GM18526 (cell line): ENCODE measurements at regions not wholly inside any gene's neighbourhood (a gene's known extent, or its start where the extent isn't known, plus 50 kb on each side); places are given as distances from the start of the nearest gene placed in this dataset.

Experiments
- POLR2A ChIP-seq: IDR thresholded peaks from 3 replicates; pipeline ENCODE4 v1.6.1; 2011; ENCODE audit not compliant: insufficient read length; ENCODE audit errors: extremely low read depth

DNA sequence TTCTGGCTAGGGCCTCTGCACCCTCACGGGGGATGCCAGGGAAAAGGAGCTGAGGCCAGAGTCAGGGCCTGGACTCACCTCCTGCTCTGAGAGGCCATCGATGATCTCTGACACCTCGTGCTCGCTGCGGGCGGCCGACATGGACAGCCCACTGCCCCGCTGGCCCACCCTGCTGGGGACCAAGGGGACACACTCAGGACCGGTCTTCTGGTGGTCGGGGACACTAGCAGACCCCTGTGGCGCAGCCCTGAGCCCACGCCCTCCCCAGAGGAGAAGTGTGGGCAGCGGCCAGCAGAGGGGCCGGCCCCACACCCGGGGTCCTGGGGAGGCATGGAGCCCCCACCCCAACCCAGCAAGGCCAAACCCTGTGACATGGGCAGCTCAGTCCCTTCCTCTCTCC, 134.6 kb downstream of the RFLNA start:
- no peak for TF ChIP-seq POLR2A

DNA sequence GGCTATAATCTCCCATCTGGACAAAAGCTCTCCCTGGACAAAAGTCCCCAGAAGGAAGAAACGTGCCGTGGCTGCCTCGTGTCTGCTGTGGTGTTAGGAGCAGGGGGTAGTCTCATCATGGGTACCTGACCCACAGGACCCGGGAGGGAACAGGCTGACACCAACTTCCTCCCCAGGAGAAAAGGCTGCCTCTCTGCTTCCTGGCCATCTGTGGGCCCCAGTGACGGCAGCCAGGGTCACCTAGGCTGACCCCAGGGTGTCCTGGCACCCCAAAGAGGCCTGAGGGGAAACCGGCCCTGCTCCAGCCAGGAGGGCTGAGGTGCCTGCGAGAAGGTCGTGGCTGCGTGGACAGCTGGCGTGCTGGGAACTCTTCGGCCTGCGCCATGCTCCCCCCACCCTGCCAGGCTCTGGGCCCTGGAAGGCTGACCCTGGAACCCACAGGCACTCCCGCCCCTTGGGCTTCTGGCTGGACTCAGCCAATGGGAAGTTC, 133.9 kb downstream of the RFLNA start:
- no peak for TF ChIP-seq POLR2A

DNA sequence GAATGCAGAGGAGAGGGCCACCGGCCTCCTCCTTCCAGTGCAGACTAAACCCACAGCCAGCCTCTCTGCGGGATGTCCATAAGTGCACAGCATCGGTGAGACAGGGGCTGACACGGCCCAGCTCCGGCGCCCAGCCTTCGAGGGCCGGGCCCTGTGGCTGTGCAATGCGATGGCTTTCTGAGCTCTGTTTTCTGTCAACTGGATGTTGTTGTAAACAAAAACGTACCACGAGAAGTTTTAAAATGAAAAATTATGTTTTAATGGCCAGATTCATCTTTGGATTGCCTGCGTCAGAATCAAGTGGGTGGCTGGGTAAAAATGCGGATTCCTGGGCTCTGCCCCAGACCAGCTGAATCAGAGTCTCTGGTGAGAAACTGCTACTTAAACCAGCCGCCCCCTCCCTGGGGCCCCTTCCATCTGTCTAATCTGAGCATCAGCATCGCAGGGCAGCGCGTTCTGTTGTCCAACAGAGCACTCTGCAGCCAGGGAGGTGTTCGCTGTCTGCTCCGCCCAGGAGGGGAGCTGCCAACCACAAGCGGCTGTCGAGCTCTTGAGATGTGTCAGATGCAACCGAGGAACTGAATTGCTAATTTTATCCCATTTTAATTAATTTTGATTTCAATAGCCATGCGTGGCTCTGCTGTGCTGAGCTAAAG, 133.4 kb downstream of the RFLNA start:
- TF ChIP-seq POLR2A: no peak

DNA sequence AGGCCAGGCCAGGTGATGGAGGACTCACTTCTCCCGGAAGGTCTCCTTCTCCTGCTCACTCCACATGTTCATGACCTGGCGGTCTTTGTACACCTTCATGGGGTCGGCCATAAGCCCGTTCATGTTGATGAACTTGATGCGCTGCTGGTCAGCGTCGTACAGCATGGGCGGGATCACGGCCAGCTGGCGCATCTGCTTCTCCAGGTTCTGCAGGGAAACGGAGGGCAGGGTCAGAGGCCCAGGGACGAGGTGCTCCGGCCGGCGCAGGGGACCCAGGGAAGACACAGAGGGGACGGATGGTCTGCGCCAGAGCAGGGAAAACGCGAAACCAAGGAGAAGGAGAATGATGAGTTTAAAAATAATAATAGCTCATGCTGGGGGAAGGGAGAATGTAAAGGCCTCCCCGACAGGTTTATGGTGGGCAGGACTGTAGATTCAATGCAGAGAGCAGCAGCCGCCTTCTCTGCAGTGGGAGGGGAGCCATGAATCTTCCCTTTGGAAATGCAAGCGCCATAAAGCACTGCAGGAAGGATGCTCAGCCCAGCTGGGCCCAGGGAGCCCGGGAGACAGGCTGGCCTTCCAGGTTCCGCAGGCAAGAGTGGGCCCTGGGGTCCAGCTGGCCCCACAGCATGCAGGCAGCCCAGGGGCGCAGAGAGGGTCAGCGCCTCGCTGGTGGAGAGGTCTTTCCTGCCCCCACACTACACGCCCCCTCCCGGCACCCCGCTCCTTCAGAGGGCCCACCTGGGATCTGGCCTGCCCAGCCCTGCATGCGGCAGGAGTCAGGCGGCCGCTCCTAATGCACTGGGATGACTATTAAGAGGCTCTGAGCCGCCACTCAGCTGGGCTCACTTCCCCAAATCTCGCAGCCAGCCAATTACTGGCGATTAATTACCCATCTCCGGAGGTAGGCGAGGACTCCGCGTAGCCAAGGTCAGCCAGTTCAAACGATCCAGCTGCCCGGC, 132.0 kb downstream of the RFLNA start:
- no peak for TF ChIP-seq POLR2A

DNA sequence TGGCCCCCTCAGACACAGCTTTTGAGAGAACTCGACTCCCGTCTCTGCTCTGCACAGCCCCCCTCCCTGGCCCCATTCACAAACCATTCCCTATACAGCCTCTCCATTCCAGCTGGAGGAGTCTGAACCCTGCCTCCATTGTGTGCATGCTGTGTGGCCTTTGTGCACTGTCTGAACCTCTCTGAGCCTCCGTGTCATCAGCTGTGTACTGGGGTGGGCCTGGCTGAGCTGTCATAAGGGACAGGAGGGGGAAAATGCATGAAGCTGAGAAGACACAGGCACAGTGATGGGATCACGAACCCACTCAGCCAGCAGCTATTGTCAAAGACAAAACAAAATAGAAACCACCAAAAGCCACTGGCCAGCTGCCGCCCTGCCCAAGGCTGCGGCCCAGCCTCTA, 130.8 kb downstream of the RFLNA start:
- no peak for TF ChIP-seq POLR2A

DNA sequence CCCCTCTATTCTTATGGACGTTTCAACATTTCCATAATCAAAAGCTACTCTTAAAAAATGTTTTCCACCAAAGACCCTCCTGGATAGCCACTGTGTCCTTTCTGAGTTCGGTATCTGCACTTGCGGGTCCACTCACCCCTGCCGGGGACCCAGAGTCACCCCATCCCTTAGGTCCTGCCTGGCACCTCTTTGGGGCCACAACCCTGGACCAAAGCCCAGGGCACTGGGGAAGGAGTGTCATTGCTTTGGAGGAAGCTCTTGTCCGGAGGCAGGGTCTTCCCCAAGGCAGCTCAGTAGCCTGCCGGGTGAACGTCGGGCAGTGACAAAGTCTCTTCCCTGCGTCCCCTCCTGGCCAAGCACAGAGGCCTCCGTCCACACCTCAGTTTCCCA, 129.6 kb downstream of the RFLNA start:
- no peak for TF ChIP-seq POLR2A

DNA sequence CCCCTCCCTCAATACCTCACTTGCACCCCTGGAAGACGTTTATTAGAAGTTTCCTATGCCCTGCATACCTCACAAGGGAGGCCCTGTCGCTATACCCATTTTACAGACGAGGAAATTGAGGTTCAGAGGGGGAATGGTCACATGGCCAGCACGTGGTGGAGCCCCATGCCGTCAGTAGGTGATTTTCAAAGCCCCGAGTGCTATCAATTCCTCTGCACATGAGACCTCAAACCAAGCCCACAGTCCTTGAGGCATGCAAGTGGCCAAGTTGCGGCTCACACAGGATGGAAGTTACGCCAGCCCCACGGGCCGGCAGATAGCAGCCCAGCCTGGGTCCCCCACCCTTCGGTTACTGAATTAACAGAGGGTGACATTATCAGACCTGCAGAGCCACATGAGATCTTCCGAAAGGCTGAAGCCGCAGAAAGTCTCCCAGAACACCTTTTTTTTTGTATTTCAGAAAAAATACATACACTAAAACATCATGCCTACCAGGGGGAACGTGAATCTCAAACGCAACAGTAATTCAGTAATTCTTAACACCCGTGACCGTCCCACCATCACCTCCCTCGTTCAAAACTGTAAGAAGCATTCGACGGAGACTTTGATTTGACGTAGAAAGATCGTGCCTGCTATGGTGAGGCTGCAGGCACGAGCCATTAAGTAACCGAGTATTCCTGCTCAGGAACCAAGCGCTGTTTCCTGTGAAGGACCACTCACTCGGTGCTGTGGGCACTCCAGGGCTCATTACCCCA, 129.0 kb downstream of the RFLNA start:
- TF ChIP-seq POLR2A: no peak

DNA sequence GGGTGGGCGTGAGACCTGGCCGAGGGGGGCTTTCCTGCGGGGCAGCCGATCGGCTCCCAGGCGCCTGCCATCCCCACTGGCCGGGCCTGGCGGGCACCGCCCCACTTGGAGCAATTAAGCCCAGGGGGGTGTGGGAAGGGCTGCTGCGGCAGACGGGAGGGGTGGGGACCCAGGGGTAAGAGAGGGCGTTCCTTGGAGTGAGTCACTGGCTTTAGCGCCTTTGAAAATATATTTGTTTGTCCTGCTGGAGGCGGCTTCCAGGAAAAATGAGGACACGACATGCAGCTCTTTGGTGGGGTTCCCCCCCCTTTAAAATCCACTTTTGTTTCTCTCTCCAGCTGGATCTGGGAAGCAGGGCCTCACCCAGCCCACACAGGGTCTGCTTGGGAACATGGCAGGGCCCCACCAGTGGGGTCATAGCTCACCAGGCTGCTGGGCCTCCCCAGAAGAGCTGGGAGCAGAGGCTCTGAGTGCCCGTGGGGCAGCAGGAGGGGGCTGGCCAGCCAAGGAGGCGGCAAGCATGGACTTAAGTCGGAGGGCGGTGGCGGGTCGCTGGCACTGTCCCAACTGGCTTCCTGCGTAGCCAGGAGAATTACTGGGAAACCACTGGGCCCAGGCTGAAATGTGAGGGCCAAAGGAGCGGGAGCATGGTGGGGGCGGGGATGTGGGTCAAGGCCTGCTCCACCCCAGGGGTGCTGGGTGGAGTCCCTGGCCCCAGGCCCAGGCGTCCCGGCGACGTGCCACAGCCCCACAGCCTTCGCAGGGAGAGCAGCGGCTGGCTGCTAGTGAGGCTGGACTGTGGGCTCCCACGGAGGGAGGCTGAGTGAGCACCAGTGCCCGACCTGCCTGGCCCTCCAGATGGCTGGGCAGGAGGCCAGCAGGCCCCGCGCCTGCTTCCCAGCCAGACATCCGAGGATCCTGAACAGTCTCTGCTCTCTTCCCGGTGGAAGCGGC, 128.0 kb downstream of the RFLNA start:
- TF ChIP-seq POLR2A: no peak

DNA sequence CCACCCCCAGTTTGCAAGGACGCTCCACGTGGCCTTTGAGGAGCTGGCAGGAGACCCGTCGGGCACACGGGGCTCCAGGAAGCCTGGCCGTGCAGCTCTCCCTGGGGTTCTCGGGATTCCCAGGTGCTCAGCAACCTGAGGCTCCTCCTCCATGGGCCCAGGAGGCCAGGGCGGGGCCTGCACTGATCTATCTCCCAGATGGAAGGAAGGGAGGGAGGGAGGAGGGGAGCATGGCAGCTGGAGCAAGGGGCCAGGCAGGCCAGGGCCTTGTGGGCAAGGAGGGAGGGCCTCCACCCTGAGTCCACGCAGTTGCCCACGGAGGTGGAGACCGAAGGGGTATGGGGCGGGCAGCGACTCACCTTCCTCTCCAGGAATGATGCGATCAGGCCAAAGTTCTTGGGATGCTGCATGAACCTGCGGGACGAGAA, 127.3 kb downstream of the RFLNA start:
- no peak for TF ChIP-seq POLR2A

DNA sequence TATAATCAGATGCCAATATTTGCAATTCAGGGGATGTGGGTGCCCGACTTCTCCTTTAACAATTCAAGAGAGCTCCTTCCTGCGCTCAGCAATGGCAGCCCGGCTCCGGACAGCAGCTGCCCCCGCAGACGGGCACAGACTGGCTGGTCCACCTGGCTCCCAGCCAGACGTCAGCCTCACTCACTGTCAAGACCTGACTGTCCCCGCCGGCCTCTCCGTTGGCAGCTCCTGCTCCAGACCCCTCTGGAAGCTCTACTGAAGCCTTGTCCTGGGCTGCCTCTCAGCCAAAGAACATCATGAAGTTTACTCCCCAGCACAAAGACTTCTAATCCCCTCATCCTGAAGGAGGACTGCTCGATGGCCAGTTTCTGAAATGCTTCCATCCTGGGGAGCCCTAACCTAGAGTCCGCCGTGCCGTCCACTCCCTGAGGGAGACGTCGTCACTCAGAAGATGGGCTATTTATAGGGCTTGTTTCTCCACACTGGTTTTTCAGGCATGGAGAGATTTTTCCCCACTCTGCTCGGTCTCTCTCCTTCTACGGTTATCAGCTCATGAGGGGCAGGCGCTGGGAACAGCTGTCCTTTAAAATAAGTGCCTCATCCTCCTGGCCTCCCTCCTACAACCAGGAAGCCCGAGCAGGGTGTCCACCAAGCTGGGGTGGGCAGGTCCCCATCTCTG, 126.2 kb downstream of the RFLNA start:
- no peak for TF ChIP-seq POLR2A

DNA sequence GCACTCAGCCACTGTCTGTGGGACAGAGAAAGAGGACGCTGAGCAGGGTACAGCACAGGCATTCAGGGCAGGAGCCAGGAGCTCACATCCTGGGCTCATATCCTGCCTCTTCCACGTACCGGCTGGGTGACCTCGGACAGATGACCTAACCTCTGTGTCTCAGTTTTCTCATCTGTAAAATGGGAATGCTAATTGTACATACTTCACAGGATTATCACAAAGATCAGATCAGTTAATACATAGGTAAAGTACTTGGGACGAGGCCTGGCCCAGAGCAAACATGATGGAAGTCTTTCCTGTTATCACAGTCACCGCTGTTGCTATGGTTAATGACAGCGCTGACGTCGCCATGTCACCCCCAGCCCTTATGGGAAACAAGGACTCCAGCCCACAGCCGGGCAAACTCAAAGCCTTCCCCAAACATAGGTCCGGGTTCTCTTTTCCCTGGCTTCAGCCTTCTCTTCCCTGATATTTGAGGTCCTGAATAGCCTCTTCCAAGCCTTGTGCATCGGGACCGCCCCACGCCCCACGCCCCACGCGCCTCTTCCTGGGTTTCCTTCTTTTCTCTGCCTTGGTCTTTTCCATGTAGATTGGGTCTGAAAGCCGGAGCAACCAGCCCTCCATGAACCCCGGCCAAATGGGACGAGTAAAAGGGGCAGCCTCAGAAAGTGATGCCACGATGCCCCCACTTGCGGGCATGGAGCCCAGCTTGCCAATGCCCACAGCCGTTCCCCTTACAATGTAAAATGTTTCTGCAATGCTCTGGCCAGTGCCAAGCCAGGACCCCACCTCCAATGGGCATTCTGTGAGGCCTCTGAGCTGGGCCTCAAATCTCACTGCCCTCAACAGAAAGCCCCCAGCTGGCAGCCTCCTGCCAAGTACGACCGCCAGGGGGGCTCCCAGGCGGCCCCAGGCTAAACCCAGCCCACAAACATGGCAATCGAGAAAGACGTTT, 125.4 kb downstream of the RFLNA start:
- TF ChIP-seq POLR2A: no peak

DNA sequence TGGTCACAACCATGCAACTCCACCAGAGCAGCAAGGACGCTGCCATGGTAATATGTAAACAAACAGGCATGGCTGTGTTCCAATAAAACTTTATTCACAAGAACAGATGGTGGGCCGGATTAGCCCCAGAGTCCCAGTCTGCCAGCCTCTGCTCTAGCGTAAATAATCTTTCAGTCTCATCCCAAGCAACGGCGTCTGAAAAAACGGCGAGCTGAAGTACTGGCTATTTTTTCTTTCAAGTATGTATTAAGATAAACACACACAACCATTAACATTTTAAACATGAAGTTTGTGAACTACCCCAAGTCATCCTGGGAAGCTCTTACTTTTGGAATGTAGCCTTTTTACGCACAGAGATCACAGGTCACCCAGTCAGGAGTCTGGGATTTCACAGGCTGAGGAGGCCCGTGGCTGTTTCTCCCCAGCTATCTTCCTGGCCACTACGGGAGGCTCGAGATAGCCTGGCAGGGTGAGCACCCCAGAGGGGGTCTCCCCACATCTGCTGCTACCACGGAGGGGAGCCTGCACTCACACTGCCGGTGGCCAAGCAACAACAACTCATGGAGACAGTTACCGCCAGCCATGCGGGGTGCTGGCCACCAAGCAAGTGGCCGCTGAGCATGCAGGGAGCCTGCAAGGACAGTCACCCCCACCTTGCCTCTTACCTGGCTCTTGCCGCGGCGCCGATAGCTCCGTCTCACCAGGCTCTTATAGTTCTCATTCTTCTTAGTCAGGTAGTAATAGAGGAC, 124.6 kb downstream of the RFLNA start:
- no peak for TF ChIP-seq POLR2A

DNA sequence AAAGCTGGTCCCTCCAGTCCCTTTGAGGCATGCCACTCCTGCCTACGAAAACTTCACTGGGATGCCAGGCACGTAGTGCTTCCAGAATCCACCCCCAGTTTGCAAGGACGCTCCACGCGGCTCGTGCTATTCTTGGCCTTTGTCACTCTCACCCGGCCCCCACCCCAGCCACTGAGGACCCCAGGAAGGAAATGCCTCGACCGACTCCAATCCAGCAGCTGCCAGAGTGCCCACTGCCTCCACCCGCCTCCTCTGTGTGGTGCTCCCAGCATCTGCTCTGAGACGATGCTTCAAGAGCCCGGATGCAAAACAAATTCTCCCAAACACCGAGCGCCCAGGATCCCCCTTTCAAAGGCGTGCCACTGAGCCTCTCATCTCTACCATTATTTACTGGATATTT, 123.9 kb downstream of the RFLNA start:
- no peak for TF ChIP-seq POLR2A
